ENCODE measurements at regions not wholly inside any gene's neighbourhood (a gene's known extent, or its start where the extent isn't known, plus 50 kb on each side); places are given as distances from the start of the nearest gene placed in this dataset.
A peak's percentile ranks its signal among the peaks of the same experiment; 100 is the strongest.

- TF ChIP-seq EZH2 (IDR thresholded peaks at IDR 0.05; ENCODE audit: borderline replicate concordance, low read depth, low read length, severe bottlenecking) (no peak), CTCF (IDR thresholded peaks at IDR 0.05; ENCODE audit: borderline replicate concordance, extremely low read depth, low read length, poor library complexity, severe bottlenecking) (peak; percentile 75)
Observed at GRCh38 chr18:77765468-77765867, 515.8 kb downstream of the GALR1 start.

All from DND-41 (cell line).